ENCODE measurements at regions not wholly inside any gene's neighbourhood (a gene's known extent, or its start where the extent isn't known, plus 50 kb on each side); places are given as distances from the start of the nearest gene placed in this dataset.

DNA sequence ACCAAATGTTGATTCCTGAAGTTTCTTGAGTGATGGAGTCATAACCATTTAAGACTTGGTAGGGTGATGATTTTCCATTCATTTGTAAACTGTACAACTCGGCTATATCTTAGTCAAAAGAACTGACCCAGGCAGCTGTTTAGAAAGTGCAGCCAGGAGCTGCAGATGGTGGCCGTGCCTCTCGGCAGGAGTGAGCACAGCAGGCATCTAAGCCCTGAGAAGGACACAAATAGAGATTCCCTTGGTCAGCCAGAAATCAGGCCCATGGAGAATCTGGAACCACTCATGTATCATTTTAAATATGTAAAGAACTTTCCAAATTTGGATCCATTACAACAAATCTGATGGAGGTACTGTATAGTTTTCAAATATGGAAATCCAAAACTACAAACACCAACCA lies 177.0 kb upstream of the AKR1E2 start:
- no TSS peak for BruUV-seq (replicated peaks)
- ChIA-PET CTCF (no interaction called here), POLR2A (ENCODE audit: unreplicated experiment) (no interaction called here)
- Histone ChIP-seq H3K4me1 (ENCODE audit: insufficient read depth, low read length) (peaks cover 11% of the 10 kb centered on the region), H3K9me3 (ENCODE audit: low read length) (no peaks in the 10 kb centered on the region), H3K79me2 (ENCODE audit: low read length) (no peaks in the 10 kb centered on the region), H3K27ac (ENCODE audit: low read length) (no peak overlapping the region), H3K4me3 (ENCODE audit: low read length) (no peak overlapping the region), H3K27me3 (ENCODE audit: low read length) (no peaks in the 10 kb centered on the region), H4K20me1 (ENCODE audit: low read length) (no peaks in the 10 kb centered on the region), H2AFZ (ENCODE audit: low read length) (no peak overlapping the region), H3F3A (ENCODE audit: low read length, unreplicated experiment) (no peaks in the 10 kb centered on the region), H3K4me2 (ENCODE audit: low read length) (no peak overlapping the region), H3K9ac (ENCODE audit: low read length) (no peak overlapping the region), H3K9me2 (replicated peaks; ENCODE audit: low read length) (no peaks in the 10 kb centered on the region), H3K36me3 (ENCODE audit: low read depth, low read length) (no peaks in the 10 kb centered on the region)
- TF ChIP-seq, protein P1, sequence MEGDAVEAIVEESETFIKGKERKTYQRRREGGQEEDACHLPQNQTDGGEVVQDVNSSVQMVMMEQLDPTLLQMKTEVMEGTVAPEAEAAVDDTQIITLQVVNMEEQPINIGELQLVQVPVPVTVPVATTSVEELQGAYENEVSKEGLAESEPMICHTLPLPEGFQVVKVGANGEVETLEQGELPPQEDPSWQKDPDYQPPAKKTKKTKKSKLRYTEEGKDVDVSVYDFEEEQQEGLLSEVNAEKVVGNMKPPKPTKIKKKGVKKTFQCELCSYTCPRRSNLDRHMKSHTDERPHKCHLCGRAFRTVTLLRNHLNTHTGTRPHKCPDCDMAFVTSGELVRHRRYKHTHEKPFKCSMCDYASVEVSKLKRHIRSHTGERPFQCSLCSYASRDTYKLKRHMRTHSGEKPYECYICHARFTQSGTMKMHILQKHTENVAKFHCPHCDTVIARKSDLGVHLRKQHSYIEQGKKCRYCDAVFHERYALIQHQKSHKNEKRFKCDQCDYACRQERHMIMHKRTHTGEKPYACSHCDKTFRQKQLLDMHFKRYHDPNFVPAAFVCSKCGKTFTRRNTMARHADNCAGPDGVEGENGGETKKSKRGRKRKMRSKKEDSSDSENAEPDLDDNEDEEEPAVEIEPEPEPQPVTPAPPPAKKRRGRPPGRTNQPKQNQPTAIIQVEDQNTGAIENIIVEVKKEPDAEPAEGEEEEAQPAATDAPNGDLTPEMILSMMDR (conservative IDR thresholded peaks at IDR 0.05; ENCODE audit: low read depth, low read length): no peak
- TF ChIP-seq EZH2phosphoT487 (IDR thresholded peaks at IDR 0.05; ENCODE audit: borderline replicate concordance, low read length): no peak
- intact Hi-C loops (cut with micrococcal nuclease): no loop called here
- DNase-seq (no peak), ATAC-seq (no peak)

DNA sequence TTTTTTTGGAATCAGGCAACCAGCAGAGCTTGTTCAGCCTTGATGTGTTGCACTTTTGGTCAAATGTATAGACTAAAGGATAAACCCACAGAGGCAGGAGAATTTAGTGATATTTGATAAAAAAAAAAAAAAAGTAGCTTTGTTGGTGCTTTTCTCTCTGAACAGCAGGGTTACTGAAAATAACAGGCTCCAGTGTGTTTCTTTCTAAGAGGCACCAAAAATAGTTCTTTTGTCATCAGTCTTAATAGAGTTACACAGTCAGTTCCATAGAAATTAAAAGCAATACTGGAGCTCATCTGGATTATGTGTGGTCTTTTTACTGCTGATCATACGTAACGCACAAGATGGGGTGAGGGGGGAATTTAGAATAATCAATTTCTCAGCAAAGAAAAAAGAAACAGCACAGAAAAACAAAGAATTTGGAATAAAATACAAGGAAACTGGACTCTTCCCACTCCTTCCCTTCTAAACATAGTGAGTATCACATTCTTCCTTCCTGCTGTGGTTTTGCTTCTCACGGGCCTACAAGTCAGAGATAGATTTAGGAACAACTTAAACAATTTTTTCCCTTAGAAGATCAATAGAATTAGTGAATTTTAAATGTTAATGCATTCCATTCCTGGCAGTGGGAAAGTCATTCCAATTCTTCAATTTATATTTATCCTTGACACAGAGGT lies 178.8 kb upstream of the AKR1E2 start:
- no peaks in the 10 kb centered on the region for H3K27me3 ChIP-seq (ENCODE audit: low read length)
- H2AFZ ChIP-seq (ENCODE audit: low read length): no peak overlapping the region
- H3K4me1 ChIP-seq (ENCODE audit: insufficient read depth, low read length): peaks cover 7% of the 10 kb centered on the region
- DNase-seq (no peak), ATAC-seq (no peak)
- no peaks in the 10 kb centered on the region for H3K79me2 ChIP-seq (ENCODE audit: low read length)
- no peaks in the 10 kb centered on the region for H3K36me3 ChIP-seq (ENCODE audit: low read depth, low read length)
- intact Hi-C loops (cut with micrococcal nuclease): no loop called here
- H3K9me2 ChIP-seq (replicated peaks; ENCODE audit: low read length): no peaks in the 10 kb centered on the region
- no peak overlapping the region for H3K4me3 ChIP-seq (ENCODE audit: low read length)
- no peaks in the 10 kb centered on the region for H3F3A ChIP-seq (ENCODE audit: low read length, unreplicated experiment)
- POLR2A ChIA-PET (ENCODE audit: unreplicated experiment): interaction anchor here (0.6 kb wide), 1 partner anchor 163 kb away, joined by 4 read pairs; no protein-coding TSS in a partner anchor
- no peak overlapping the region for H3K9ac ChIP-seq (ENCODE audit: low read length)
- no peaks in the 10 kb centered on the region for H4K20me1 ChIP-seq (ENCODE audit: low read length)
- no TSS peak for BruUV-seq (replicated peaks)
- CTCF ChIA-PET: no interaction called here
- H3K9me3 ChIP-seq (ENCODE audit: low read length): no peaks in the 10 kb centered on the region
- H3K27ac ChIP-seq (ENCODE audit: low read length): no peak overlapping the region
- no peak overlapping the region for H3K4me2 ChIP-seq (ENCODE audit: low read length)
- TF ChIP-seq, protein P1 (conservative IDR thresholded peaks at IDR 0.05; ENCODE audit: low read depth, low read length): no peak
- TF ChIP-seq EZH2phosphoT487 (IDR thresholded peaks at IDR 0.05; ENCODE audit: borderline replicate concordance, low read length) (no peak), EZH2 (IDR thresholded peaks at IDR 0.05; ENCODE audit: low read length, unreplicated experiment) (no peak)

DNA sequence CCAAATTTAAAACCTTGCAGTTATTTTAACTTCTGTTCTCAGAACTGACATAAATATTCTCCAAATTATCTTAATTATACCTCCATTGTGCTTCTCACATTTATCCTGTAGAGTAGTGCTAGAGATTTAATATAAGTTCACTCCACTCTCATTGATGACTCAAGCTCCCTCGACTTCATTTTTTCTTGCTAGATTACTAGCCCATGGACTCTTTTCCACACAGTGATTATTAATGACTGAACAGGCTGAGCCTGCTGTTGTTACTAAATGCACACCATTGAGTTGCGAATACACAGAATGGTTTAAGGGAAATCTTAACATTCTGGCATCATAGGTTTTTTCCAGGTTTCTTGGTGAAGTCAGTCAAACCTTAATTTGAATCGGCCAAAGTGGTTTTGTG lies 179.5 kb upstream of the AKR1E2 start:
- intact Hi-C loops (cut with micrococcal nuclease): no loop called here
- no TSS peak for BruUV-seq (replicated peaks)
- CTCF ChIA-PET: no interaction called here

More for the DNA sequence above, 179.5 kb upstream of the AKR1E2 start:
- Histone ChIP-seq H3K4me1 (ENCODE audit: insufficient read depth, low read length) (no peaks in the 10 kb centered on the region), H3F3A (ENCODE audit: low read length, unreplicated experiment) (no peaks in the 10 kb centered on the region), H3K4me3 (ENCODE audit: low read length) (no peak overlapping the region), H3K79me2 (ENCODE audit: low read length) (no peaks in the 10 kb centered on the region), H3K36me3 (ENCODE audit: low read depth, low read length) (no peaks in the 10 kb centered on the region), H4K20me1 (ENCODE audit: low read length) (no peaks in the 10 kb centered on the region), H3K27ac (ENCODE audit: low read length) (no peak overlapping the region), H3K9ac (ENCODE audit: low read length) (no peak overlapping the region), H2AFZ (ENCODE audit: low read length) (no peak overlapping the region), H3K27me3 (ENCODE audit: low read length) (no peaks in the 10 kb centered on the region), H3K9me3 (ENCODE audit: low read length) (no peaks in the 10 kb centered on the region), H3K4me2 (ENCODE audit: low read length) (no peak overlapping the region), H3K9me2 (replicated peaks; ENCODE audit: low read length) (no peaks in the 10 kb centered on the region)
- TF ChIP-seq, protein P1 (conservative IDR thresholded peaks at IDR 0.05; ENCODE audit: low read depth, low read length): no peak
- TF ChIP-seq EZH2phosphoT487 (IDR thresholded peaks at IDR 0.05; ENCODE audit: borderline replicate concordance, low read length) (no peak), EZH2 (IDR thresholded peaks at IDR 0.05; ENCODE audit: low read length, unreplicated experiment) (no peak)
- POLR2A ChIA-PET (ENCODE audit: unreplicated experiment): no interaction called here
- DNase-seq: no peak
- ATAC-seq: no peak

Measured in PC-3 (cell line).